SK-N-SH (cell line): ENCODE measurements at regions not wholly inside any gene's neighbourhood (a gene's known extent, or its start where the extent isn't known, plus 50 kb on each side); places are given as distances from the start of the nearest gene placed in this dataset.

Experiments
- CTCF ChIA-PET: fragments of 300-600, 350-600 bp; formaldehyde crosslinking; extraction: SDS; loops from one replicate; lab custom pipeline; 2021; lab: Yijun Ruan, JAX
- POLR2A ChIA-PET: fragments of 350-600 bp; sonication (Branson Sonifier 250); formaldehyde crosslinking; extraction: SDS; loops from one replicate; lab custom pipeline; 2020; ENCODE audit warnings: antibody characterized with exemption, inconsistent platforms; lab: Yijun Ruan, JAX
- DNase-seq: peaks from one replicate; pipeline ENCODE4 v3.0.0; 2012
- H2AFZ ChIP-seq: fragments of 200-600 bp; sonication (generic); 2 replicates; pipeline ENCODE4 v1.8.1; 2016; ENCODE audit warnings: antibody characterized with exemption, mild to moderate bottlenecking, low read depth
- H3F3A ChIP-seq: fragments of 200-600 bp; sonication (generic); replicated peaks from 2 replicates; pipeline ENCODE3; 2016; ENCODE audit warnings: antibody characterized with exemption, mild to moderate bottlenecking; ENCODE audit not compliant: insufficient read depth
- H3K27ac ChIP-seq, 2 experiments: fragments of 200-500 bp in 1 of 2; fragments of 200-600 bp in 1 of 2; sonication (Bioruptor generic) in 1 of 2; sonication (generic), shearing (Covaris generic) in 1 of 2; 2 replicates each; pipeline versions ENCODE4 v1.5.1 to v1.6.1; 2014 to 2016; ENCODE audit warnings: low read depth in 2 of 2, inconsistent platforms in 1 of 2, low read length in 1 of 2, mild to moderate bottlenecking in 1 of 2, mixed read lengths in 1 of 2
- H3K27me3 ChIP-seq: fragments of 200-600 bp; sonication (generic), shearing (Covaris generic); 2 replicates; pipeline ENCODE4 v1.6.1; 2016; ENCODE audit warnings: mixed run types; ENCODE audit not compliant: insufficient read depth
- H3K36me3 ChIP-seq, 2 experiments: fragments of 200-500 bp in 1 of 2; fragments of 200-600 bp in 1 of 2; sonication (Bioruptor generic) in 1 of 2; sonication (generic) in 1 of 2; replicated peaks in 1 of 2; 2 replicates each; pipeline versions ENCODE3 to v1.5.1; 2014 to 2016; ENCODE audit warnings: low read length in 1 of 2, mild to moderate bottlenecking in 1 of 2; ENCODE audit not compliant: insufficient read depth in 2 of 2, control insufficient read depth in 1 of 2
- H3K4me1 ChIP-seq, 2 experiments: fragments of 200-500 bp in 1 of 2; fragments of 200-600 bp in 1 of 2; sonication (Bioruptor generic) in 1 of 2; sonication (generic), shearing (Covaris generic) in 1 of 2; 2 replicates each; pipeline versions ENCODE4 v1.5.1 to v1.6.1; 2014 to 2016; ENCODE audit warnings: low read depth in 1 of 2, low read length in 1 of 2, mixed run types in 1 of 2; ENCODE audit not compliant: insufficient read depth in 2 of 2, control insufficient read depth in 1 of 2
- H3K4me2 ChIP-seq: fragments of 200-600 bp; sonication (generic), shearing (Covaris generic); 2 replicates; pipeline ENCODE4 v1.6.1; 2017; ENCODE audit warnings: mixed run types
- H3K4me3 ChIP-seq, 2 experiments: fragments of 200-500 bp in 1 of 2; fragments of 200-600 bp in 1 of 2; sonication (Bioruptor generic) in 1 of 2; sonication (generic), shearing (Covaris generic) in 1 of 2; 2 replicates each; pipeline versions ENCODE4 v1.5.1 to v1.8.1; 2014 to 2016; ENCODE audit warnings: low read depth in 2 of 2, inconsistent platforms in 1 of 2, low read length in 1 of 2, mild to moderate bottlenecking in 1 of 2, mixed read lengths in 1 of 2, moderate library complexity in 1 of 2
- H3K79me2 ChIP-seq: fragments of 200-600 bp; sonication (generic); 2 replicates; pipeline ENCODE4 v1.8.1; 2017; ENCODE audit warnings: mild to moderate bottlenecking; ENCODE audit not compliant: insufficient read depth
- H3K9ac ChIP-seq: fragments of 200-600 bp; sonication (generic); 2 replicates; pipeline ENCODE4 v1.6.1; 2017; ENCODE audit warnings: mixed run types
- H3K9me2 ChIP-seq: fragments of 200-600 bp; sonication (generic); 2 replicates; pipeline ENCODE4 v1.6.1; 2017; ENCODE audit warnings: mixed run types
- H3K9me3 ChIP-seq: fragments of 200-600 bp; sonication (generic); 2 replicates; pipeline ENCODE4 v1.6.1; 2017; ENCODE audit warnings: mixed run types, mild to moderate bottlenecking, moderate library complexity
- H4K20me1 ChIP-seq: fragments of 200-600 bp; sonication (generic); 2 replicates; pipeline ENCODE4 v1.6.1; 2017; ENCODE audit warnings: mild to moderate bottlenecking, mixed run types; ENCODE audit not compliant: insufficient read depth
- CHD2 ChIP-seq: fragments of 150-350 bp; IDR thresholded peaks from 2 replicates; pipeline ENCODE4 v1.6.1; 2018; ENCODE audit warnings: low read length; ENCODE audit not compliant: partially characterized antibody
- EP300 ChIP-seq, 2 experiments: IDR thresholded peaks; 2 replicates each; pipeline versions ENCODE4 v1.4.0 to v1.6.1; 2012; ENCODE audit warnings: borderline replicate concordance in 1 of 2, low read depth in 1 of 2, low read length in 1 of 2
- EZH2phosphoT487 ChIP-seq: fragments of 200-600 bp; sonication (generic); IDR thresholded peaks from 2 replicates; pipeline ENCODE4 v1.6.1; 2017; ENCODE audit warnings: low read depth, mixed run types, mild to moderate bottlenecking, antibody characterized with exemption, moderate library complexity, borderline replicate concordance
- FOSL2 ChIP-seq: IDR thresholded peaks from 2 replicates; pipeline ENCODE4 v1.4.0; 2012; ENCODE audit warnings: low read depth, mild to moderate bottlenecking, moderate library complexity, borderline replicate concordance
- JUND ChIP-seq: IDR thresholded peaks from 2 replicates; pipeline ENCODE4 v1.4.0; 2012
- POLR2AphosphoS5 ChIP-seq: IDR thresholded peaks from 2 replicates; pipeline ENCODE4 v1.6.1; 2012; ENCODE audit warnings: low read depth, low read length
- RAD21 ChIP-seq: IDR thresholded peaks from 2 replicates; pipeline ENCODE4 v1.6.1; 2012; ENCODE audit warnings: mild to moderate bottlenecking, low read length
- SMC3 ChIP-seq: IDR thresholded peaks from 2 replicates; pipeline ENCODE4 v1.6.1; 2012; ENCODE audit warnings: low read depth, low read length, improper control_type of control experiment
- TCF12 ChIP-seq: IDR thresholded peaks from 2 replicates; pipeline ENCODE4 v1.4.0; 2012
- YY1 ChIP-seq: IDR thresholded peaks from 2 replicates; pipeline ENCODE4 v1.4.0; 2012; ENCODE audit warnings: low read depth, mild to moderate bottlenecking
- WGBS: methylation state at CpG from one replicate; pipeline ENCODE4 v1.1.6; 2017; ENCODE audit warnings: low lambda C conversion rate; 5-methylcytosine and 5-hydroxymethylcytosine counted together
- TF ChIP-seq, protein P1 (sequence below): IDR thresholded peaks from 2 replicates; pipeline ENCODE4 v1.4.0; 2012; ENCODE audit warnings: low read depth
- TF ChIP-seq, protein P2 (sequence below): IDR thresholded peaks from 2 replicates; pipeline ENCODE4 v1.4.0; 2012; ENCODE audit warnings: low read depth, borderline replicate concordance
- TF ChIP-seq, protein P3 (sequence below): IDR thresholded peaks from 2 replicates; pipeline ENCODE4 v1.4.0; 2012; ENCODE audit warnings: low read depth, borderline replicate concordance
- TF ChIP-seq, protein P4 (sequence below): fragments of 150-350 bp; IDR thresholded peaks from 2 replicates; pipeline ENCODE4 v1.6.1; 2017; ENCODE audit warnings: antibody characterized with exemption, low read length, low read depth, borderline replicate concordance
- TF ChIP-seq, protein P5 (sequence below): fragments of 200-600 bp; sonication (generic); IDR thresholded peaks from 2 replicates; pipeline ENCODE4 v1.6.1; 2017; ENCODE audit warnings: antibody characterized with exemption, mild to moderate bottlenecking, moderate library complexity

DNA sequence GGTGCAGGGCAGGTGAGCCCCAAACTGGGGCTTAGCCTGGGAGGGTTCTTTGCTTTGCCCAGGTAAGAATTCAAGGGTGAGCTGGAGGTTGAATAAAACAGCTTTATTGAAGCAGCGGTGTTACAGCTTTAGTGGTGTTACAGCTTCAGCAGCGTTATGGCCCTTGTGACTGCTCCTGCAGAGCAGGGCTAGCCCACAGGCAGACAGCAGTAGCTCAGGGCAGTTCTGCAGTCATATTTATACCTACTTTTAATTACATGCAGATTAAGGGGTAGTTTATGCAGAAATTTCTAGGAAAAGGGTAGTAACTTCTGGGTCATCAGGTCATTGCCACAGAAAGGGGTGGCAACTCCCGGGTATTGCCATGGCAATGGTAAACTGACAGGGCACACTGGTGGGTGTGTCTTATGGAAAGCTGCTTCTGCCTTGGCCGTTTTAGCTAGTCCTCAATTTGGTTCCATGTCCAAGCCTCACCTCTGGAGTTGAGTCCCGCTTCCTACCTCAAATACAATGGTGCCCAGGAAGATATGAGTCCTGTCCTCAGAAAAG, 78.2 kb downstream of the THNSL2 start:
- no peak overlapping the region for H2AFZ ChIP-seq
- no peak for DNase-seq
- H3K9me3 ChIP-seq = no peaks in the 10 kb centered on the region
- peaks cover 0 to 7% of the 10 kb centered on the region in 2 experiments; a peak in 1 of 4 replicates for H3K4me1 ChIP-seq
- H4K20me1 ChIP-seq = no peaks in the 10 kb centered on the region
- no peaks in the 10 kb centered on the region for H3F3A ChIP-seq
- ChIA-PET CTCF (interaction anchor here (0.9 to 1.5 kb wide), 2 partner anchors 9 to 44 kb away, joined by 3 to 5 read pairs; no protein-coding TSS in a partner anchor), POLR2A (no interaction called here)
- no peak overlapping the region for H3K4me2 ChIP-seq
- no peaks in the 10 kb centered on the region for H3K9me2 ChIP-seq
- no peak overlapping the region for H3K4me3 ChIP-seq
- TF ChIP-seq, protein P1, sequence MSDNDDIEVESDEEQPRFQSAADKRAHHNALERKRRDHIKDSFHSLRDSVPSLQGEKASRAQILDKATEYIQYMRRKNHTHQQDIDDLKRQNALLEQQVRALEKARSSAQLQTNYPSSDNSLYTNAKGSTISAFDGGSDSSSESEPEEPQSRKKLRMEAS = no peak
- TF ChIP-seq JUND (no peak), YY1 (no peak)
- TF ChIP-seq, all 33 proteins: peak for 0
- Histone ChIP-seq H3K27me3 (no peaks in the 10 kb centered on the region), H3K27ac (no peak overlapping the region), H3K79me2 (no peaks in the 10 kb centered on the region), H3K36me3 (no peaks in the 10 kb centered on the region), H3K9ac (no peak overlapping the region)
- 26% methylated on average over 5 of the region's 5 CpGs for WGBS

DNA sequence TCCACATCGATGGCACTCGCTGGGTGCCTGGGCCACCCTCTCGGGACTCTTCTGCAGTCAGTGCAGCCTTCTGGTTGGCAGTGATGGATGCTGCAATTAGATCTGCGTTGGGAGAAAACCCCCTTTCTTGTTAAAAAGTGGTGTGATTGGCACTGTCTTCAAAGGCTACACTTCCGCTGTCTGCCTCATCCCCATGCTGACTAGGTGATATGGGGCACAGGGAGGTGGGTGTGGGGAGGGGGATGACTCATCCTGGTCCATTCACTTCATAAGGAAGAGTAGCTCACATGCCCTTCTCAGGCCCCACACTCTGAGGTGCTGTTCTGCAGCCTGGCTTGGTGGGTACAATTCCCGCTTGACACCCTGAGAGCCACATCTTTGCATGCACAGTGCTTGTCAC, 77.4 kb downstream of the THNSL2 start:
- Histone ChIP-seq H3K36me3 (no peaks in the 10 kb centered on the region), H3K9me3 (no peaks in the 10 kb centered on the region), H3K27me3 (no peaks in the 10 kb centered on the region), H3K4me1 (peaks cover 0 to 6% of the 10 kb centered on the region in 2 experiments; a peak in 1 of 4 replicates), H4K20me1 (no peaks in the 10 kb centered on the region), H3K4me3 (no peak overlapping the region), H3K79me2 (no peaks in the 10 kb centered on the region)
- 33% methylated on average over 5 of the region's 6 CpGs for WGBS
- ChIA-PET CTCF (no interaction called here), POLR2A (no interaction called here)
- TF ChIP-seq SMC3 (no peak), POLR2AphosphoS5 (no peak), CHD2 (no peak), RAD21 (no peak), EZH2phosphoT487 (no peak), EP300 (IDR thresholded peaks at IDR 0.05; ENCODE audit: borderline replicate concordance in 1 of 2, low read depth in 1 of 2, low read length in 1 of 2) (no peak), FOSL2 (no peak), YY1 (no peak), TCF12 (no peak)
- TF ChIP-seq, protein P2, sequence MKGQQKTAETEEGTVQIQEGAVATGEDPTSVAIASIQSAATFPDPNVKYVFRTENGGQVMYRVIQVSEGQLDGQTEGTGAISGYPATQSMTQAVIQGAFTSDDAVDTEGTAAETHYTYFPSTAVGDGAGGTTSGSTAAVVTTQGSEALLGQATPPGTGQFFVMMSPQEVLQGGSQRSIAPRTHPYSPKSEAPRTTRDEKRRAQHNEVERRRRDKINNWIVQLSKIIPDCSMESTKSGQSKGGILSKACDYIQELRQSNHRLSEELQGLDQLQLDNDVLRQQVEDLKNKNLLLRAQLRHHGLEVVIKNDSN = no peak
- TF ChIP-seq, protein P3, sequence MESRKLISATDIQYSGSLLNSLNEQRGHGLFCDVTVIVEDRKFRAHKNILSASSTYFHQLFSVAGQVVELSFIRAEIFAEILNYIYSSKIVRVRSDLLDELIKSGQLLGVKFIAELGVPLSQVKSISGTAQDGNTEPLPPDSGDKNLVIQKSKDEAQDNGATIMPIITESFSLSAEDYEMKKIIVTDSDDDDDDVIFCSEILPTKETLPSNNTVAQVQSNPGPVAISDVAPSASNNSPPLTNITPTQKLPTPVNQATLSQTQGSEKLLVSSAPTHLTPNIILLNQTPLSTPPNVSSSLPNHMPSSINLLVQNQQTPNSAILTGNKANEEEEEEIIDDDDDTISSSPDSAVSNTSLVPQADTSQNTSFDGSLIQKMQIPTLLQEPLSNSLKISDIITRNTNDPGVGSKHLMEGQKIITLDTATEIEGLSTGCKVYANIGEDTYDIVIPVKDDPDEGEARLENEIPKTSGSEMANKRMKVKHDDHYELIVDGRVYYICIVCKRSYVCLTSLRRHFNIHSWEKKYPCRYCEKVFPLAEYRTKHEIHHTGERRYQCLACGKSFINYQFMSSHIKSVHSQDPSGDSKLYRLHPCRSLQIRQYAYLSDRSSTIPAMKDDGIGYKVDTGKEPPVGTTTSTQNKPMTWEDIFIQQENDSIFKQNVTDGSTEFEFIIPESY = no peak
- TF ChIP-seq, protein P4, sequence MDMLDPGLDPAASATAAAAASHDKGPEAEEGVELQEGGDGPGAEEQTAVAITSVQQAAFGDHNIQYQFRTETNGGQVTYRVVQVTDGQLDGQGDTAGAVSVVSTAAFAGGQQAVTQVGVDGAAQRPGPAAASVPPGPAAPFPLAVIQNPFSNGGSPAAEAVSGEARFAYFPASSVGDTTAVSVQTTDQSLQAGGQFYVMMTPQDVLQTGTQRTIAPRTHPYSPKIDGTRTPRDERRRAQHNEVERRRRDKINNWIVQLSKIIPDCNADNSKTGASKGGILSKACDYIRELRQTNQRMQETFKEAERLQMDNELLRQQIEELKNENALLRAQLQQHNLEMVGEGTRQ = no peak
- TF ChIP-seq, protein P5, sequence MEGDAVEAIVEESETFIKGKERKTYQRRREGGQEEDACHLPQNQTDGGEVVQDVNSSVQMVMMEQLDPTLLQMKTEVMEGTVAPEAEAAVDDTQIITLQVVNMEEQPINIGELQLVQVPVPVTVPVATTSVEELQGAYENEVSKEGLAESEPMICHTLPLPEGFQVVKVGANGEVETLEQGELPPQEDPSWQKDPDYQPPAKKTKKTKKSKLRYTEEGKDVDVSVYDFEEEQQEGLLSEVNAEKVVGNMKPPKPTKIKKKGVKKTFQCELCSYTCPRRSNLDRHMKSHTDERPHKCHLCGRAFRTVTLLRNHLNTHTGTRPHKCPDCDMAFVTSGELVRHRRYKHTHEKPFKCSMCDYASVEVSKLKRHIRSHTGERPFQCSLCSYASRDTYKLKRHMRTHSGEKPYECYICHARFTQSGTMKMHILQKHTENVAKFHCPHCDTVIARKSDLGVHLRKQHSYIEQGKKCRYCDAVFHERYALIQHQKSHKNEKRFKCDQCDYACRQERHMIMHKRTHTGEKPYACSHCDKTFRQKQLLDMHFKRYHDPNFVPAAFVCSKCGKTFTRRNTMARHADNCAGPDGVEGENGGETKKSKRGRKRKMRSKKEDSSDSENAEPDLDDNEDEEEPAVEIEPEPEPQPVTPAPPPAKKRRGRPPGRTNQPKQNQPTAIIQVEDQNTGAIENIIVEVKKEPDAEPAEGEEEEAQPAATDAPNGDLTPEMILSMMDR = no peak
- TF ChIP-seq, all 33 proteins: peak for 0
- Histone ChIP-seq H3K4me2 (no peak overlapping the region), H3K9ac (no peak overlapping the region), H3K27ac (no peak overlapping the region), H3F3A (no peaks in the 10 kb centered on the region), H3K9me2 (no peaks in the 10 kb centered on the region), H2AFZ (no peak overlapping the region)
- DNase-seq = no peak
